HG03575 (cell line): ENCODE measurements at regions not wholly inside any gene's neighbourhood (a gene's known extent, or its start where the extent isn't known, plus 50 kb on each side); places are given as distances from the start of the nearest gene placed in this dataset.
"Not testable (repeated sequence)": the region's sequence is repeated elsewhere in the genome, so short reads cannot be mapped to it uniquely, and the experiment has no call there.

ENCODE experiments used
- ATAC-seq: cut with Tn5 transposase; IDR thresholded peaks from one replicate; pipeline ENCODE4 v1.9.1; 2021; ENCODE audit not compliant: unreplicated experiment, insufficient number of reproducible peaks, low FRiP score; ENCODE audit errors: extremely low read depth

DNA sequence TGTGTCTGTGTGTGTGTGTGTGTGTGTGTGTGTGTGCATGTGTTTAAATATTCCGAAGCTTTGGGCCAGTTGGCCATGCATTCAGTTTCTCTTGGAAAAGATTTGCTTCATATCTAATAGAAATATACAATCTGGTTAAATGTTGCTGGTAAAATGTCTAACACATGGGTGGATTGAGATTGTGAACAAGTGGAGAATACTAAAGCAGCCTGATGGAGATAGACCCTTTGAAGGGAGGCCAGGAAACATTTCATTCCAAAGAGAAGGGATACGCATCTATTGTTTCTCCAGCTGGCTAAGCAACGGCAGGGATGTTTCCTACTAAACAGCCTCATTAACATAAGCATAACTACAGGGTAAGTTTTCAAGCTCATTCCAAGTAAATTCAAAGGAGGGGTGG is 257.5 kb upstream of the PTBP2 start:
- ATAC-seq = no peak

GRCh38 chr1:96464522-96464921 is 257.1 kb upstream of the PTBP2 start:
- no peak for ATAC-seq

DNA sequence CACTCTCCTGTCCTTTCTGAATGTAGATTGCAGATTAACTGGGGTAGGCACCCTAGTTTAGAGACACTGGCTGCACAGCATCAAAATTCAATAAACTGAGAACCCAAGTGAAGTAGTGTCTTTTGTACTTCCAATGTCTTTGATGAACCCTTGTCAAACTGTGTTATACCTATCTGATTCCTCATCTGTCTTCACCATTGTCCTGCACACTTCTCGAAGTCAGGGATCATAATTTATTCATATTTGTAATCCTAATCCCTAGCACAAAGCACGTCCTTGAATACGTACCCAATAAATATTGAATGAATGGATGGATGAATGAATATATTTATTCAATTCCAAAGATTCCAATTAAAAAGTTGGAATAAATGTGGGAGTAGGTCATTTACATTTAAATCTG is 256.6 kb upstream of the PTBP2 start:
- ATAC-seq = no peak

DNA sequence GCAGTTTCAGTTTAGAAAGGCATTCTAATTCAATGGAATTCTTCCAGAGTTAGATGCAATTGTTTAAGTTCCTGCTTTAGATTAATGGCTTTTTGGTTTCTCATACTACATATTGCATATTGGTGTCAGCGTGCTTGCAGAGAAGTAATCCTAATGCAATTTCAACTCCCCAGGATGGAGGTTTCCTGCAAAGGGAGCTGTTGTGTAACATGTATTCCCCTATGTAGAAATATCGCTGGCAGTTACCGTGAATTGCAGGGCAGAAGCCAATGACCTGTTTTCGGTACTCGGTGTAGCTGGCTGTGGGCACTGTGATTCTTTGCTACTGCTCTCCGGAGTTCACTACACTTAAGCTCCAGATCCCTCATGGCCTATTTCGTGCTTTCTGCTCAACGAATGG is 256.1 kb upstream of the PTBP2 start:
- ATAC-seq = no peak

GRCh38 chr1:96466842-96467241 is 254.7 kb upstream of the PTBP2 start:
- no peak for ATAC-seq

GRCh38 chr1:96469726-96470125 is 251.9 kb upstream of the PTBP2 start:
- ATAC-seq = not testable (repeated sequence)

DNA sequence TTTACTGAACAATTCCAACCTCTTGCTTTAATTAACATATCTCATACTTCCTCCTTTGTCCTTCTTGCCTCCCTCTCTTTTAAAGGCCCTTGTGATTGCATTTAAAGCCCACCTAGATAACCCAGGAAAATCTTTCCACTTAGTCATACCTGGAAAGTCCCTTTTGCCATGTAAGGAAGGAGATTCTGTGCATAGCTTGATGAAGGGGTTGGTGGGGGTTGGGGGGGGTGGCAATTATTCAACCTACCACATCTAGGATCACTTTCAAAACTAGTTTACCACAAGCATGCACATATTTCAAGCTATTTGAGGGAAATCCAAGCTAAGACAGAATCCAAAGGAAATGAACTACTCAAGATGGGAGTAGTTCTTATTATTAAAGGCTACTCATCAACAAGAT is 249.1 kb upstream of the PTBP2 start:
- no peak for ATAC-seq

- no peak for ATAC-seq
Measured at GRCh38 chr1:96473791-96474434, 247.7 kb upstream of the PTBP2 start.

DNA sequence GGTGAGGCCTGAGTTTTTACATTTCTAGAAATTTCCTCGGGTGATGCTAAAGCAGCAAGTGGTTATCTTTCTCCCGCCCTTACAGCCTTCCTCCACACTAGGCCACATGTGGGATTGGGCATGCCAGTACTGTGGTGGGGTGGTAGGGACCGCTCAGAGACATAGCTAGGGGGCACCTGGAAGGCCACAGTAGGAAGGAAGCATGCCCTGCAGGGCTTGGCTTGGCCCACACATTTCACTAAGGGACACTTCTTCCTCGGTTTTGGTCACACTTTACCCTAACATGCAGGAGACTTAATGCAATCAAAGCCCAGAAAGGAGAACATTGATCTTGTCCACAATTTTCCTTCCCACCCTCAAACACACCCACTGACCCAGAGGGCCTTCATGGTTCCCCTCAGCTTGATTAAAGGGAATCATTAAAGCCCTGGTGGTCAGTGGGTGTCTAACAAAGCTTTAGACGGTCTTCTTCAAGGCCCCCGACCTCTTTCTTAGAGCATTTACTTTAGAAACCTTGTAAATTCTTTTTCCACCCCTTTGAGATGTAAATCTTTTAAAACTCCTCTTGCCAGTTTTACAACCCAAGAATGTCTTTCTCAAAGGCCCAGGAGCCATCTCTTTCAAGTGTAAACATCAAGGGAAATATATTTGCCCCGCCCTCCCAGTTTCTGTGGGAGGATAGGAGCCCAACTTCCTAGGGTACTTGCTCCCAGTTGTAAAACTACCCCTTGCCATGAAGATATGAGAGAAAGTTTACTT is 246.4 kb upstream of the PTBP2 start:
- no peak for ATAC-seq

DNA sequence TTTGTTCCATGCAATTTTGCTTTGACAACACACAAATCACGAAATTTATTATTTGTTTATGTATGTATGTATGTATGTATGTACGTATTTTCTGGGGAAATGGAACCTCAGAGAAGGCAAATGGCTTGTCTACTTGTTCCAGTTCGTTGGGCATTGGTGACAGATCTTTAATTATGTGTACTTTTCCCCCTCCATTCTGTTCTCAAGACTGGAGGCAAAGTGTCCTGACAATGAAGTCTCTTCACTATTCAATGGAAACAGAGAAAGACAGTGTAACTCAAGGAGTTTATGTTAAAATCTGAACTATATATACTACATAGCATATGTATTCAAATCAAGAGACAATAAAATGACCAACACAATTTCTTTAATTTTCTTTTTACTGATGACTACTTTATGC is 245.7 kb upstream of the PTBP2 start:
- no peak for ATAC-seq

GRCh38 chr1:96478228-96478627 is 243.4 kb upstream of the PTBP2 start:
- no peak for ATAC-seq

DNA sequence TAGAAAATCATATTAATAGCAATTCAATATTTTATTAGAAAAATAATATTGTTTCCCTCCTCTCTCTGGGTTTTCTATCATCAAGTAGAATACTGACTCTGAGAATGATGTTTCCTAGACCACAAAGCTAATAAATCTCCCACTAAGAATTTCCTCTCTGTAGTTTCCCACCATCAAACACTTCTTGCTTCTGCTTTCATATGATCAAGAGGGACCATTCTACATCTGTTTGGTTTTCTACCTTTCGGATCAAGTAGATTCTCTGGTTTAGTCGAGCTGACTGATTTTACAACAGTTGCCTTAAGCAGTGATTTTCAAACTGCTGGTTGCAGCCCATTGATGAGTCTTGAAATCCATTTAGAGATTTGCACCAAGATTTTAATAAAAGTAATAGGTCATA is 240.2 kb upstream of the PTBP2 start:
- ATAC-seq = no peak

GRCh38 chr1:96482616-96483015 is 239.0 kb upstream of the PTBP2 start:
- no peak for ATAC-seq

GRCh38 chr1:96487394-96487793 is 234.2 kb upstream of the PTBP2 start:
- ATAC-seq = no peak

- ATAC-seq = no peak
Measured at GRCh38 chr1:96487971-96488370, 233.6 kb upstream of the PTBP2 start.

- ATAC-seq = peak; percentile 70
Measured at GRCh38 chr1:96488777-96489176, 232.8 kb upstream of the PTBP2 start.

DNA sequence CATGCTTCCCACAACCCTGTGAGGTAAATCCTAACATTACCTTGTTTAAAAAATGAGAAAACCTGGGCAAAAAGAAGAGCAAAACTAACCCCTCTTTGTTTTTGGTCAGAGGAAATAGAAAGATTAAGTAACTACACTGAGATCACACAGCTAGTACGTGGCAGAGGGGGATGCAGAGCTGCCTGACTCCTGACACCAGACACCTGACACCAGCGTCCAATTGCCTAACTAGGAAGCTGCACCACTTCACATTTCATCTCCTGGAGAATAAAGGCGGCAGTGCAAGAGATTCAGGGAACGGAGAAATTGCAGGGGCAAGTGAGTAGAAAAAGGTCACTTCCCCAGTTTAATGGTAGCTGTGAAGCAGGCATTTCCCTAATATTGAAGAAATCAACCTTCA is 229.3 kb upstream of the PTBP2 start:
- no peak for ATAC-seq

DNA sequence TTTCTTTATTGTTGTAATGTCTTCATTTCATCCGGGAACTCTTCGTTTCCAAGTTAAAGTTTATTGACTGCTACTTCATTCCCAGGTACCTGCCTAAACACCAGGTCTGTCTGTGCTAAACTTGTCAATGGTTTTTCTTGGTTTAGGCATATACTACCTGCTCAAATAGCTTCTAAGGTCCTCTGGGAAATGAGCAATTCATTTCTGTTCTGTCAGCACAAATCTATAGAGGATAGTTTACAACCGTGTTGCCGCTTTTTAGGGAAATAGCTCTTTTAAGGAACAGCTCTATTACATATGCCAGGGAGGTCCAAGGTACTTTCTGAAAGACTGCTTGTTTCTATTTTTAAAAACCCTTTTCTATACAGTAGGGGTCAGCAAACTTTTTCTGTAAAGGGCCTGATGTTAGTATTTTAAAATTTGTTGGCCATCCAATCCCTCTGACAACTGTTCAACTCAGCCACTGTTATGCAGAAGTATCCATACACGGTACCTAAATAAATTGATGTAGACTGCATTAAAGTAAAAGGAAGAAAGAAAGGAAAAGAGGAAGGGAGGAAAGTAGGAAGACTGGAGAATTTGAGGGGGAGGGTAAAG is 222.7 kb upstream of the PTBP2 start:
- ATAC-seq = no peak

GRCh38 chr1:96508233-96508632 is 213.4 kb upstream of the PTBP2 start:
- ATAC-seq = no peak

- no peak for ATAC-seq
Measured at GRCh38 chr1:96509339-96509738, 212.2 kb upstream of the PTBP2 start.
